ENCODE measurements at regions not wholly inside any gene's neighbourhood (a gene's known extent, or its start where the extent isn't known, plus 50 kb on each side); places are given as distances from the start of the nearest gene placed in this dataset.

DNA sequence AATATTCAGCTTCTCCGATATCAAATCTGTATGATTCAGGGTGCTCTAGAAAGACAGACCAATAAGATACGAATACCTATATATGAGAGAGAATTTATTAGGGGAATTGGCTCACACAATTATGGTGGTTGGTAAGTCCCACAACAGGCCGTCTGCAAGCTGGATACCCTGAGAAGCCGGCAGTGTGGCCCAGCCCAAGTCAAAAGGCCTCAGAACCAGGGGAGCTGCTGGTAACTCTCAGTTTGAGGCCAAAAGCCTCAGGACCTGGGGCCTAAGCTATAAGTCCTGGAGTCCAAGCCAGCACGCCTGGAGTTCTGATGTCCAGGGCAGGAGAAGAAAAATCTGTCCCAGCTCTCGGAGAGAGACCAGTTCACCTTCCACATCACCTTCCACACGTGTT, 318.7 kb downstream of the BRD1 start:
- Histone ChIP-seq H3K4me1 (ENCODE audit: control insufficient read depth, insufficient read depth, low read length) (no peaks in the 10 kb centered on the region), H2AK9ac (replicated peaks; ENCODE audit: low read depth, low read length, poor library complexity) (no peak overlapping the region), H2BK120ac (ENCODE audit: low read depth, low read length) (no peak overlapping the region), H4K5ac (ENCODE audit: low read depth, low read length) (no peak overlapping the region), H2BK5ac (ENCODE audit: low read depth, low read length, poor library complexity, severe bottlenecking) (no peak overlapping the region), H4K91ac (ENCODE audit: insufficient read depth, low read depth, low read length) (no peak overlapping the region), H3K23ac (ENCODE audit: low read depth, low read length) (no peak overlapping the region), H3K18ac (ENCODE audit: low read depth, low read length) (no peak overlapping the region), H2BK20ac (ENCODE audit: low read depth, low read length) (no peak overlapping the region), H3K4ac (ENCODE audit: low read depth, low read length) (no peak overlapping the region), H4K8ac (ENCODE audit: low read depth in 2 of 2, low read length in 2 of 2) (no peak overlapping the region), H3K27ac (ENCODE audit: insufficient read depth, low read length) (no peak overlapping the region), H2BK15ac (ENCODE audit: low read depth, low read length) (no peak overlapping the region), H3K9me3 (ENCODE audit: control insufficient read depth, insufficient read depth, low read length) (peaks cover 38% of the 10 kb centered on the region), H3K4me3 (ENCODE audit: insufficient read depth, low read depth, low read length) (no peak overlapping the region), H3K36me3 (ENCODE audit: control insufficient read depth, insufficient read depth, low read length) (no peaks in the 10 kb centered on the region), H3K9me1 (ENCODE audit: insufficient read depth, low read length) (no peaks in the 10 kb centered on the region), H3K9ac (ENCODE audit: low read depth, low read length) (no peak overlapping the region), H2AFZ (replicated peaks; ENCODE audit: low read length, poor library complexity) (no peak overlapping the region), H3K27me3 (ENCODE audit: control insufficient read depth, insufficient read depth, low read length) (no peaks in the 10 kb centered on the region), H3K4me2 (ENCODE audit: low read depth, low read length) (no peak overlapping the region), H3K79me1 (ENCODE audit: low read depth in 1 of 2, low read length in 2 of 2) (no peaks in the 10 kb centered on the region), H3K14ac (replicated peaks; ENCODE audit: low read depth, low read length) (no peak overlapping the region), H4K20me1 (ENCODE audit: insufficient read depth, low read length) (no peaks in the 10 kb centered on the region), H3K56ac (ENCODE audit: extremely low read depth, insufficient read depth, low read length) (no peak overlapping the region), H2AK5ac (ENCODE audit: low read depth, low read length) (no peak overlapping the region)
- ChIA-PET CTCF (no interaction called here), POLR2A (ENCODE audit: unreplicated experiment) (no interaction called here)
- intact Hi-C loops (cut with micrococcal nuclease), result no loop called here
- in situ Hi-C loops (cut with MboI; ENCODE audit: low sequenced_read_pairs), result no loop called here
- DNase-seq (no peak), ATAC-seq (ENCODE audit: low read depth) (no peak)
- dilution Hi-C loops (cut with HindIII; ENCODE audit: low sequenced_read_pairs, unreplicated experiment), result no loop called here
- WGBS, 2 experiments (ENCODE audit: extremely low coverage in 2 of 2, insufficient read length in 1 of 2), result 55% methylated on average over 2 of the region's 7 CpGs; no CpG with 5 or more reads in 1 of the 2 experiments
- TF ChIP-seq CTCF (conservative IDR thresholded peaks at IDR 0.05; ENCODE audit: low read depth, low read length), result no peak
- no peak for TF ChIP-seq RAD21 (IDR thresholded peaks at IDR 0.05; ENCODE audit: low read length)
- no peak for TF ChIP-seq POLR2A (IDR thresholded peaks at IDR 0.05; ENCODE audit: low read depth, low read length)
- no peak for TF ChIP-seq MAFK (IDR thresholded peaks at IDR 0.05; ENCODE audit: low read depth, low read length)
- TF ChIP-seq CHD1 (IDR thresholded peaks at IDR 0.05; ENCODE audit: low read depth, low read length), result no peak
- TF ChIP-seq CEBPB (IDR thresholded peaks at IDR 0.05; ENCODE audit: low read depth, low read length), result no peak
- no peak for TF ChIP-seq FOS (IDR thresholded peaks at IDR 0.05; ENCODE audit: low read depth, low read length)
- no peak for TF ChIP-seq BHLHE40 (IDR thresholded peaks at IDR 0.05; ENCODE audit: low read depth, low read length)
- TF ChIP-seq, protein P1, sequence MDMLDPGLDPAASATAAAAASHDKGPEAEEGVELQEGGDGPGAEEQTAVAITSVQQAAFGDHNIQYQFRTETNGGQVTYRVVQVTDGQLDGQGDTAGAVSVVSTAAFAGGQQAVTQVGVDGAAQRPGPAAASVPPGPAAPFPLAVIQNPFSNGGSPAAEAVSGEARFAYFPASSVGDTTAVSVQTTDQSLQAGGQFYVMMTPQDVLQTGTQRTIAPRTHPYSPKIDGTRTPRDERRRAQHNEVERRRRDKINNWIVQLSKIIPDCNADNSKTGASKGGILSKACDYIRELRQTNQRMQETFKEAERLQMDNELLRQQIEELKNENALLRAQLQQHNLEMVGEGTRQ (IDR thresholded peaks at IDR 0.05; ENCODE audit: low read depth, low read length), result no peak
- no peak for TF ChIP-seq RFX5 (IDR thresholded peaks at IDR 0.05; ENCODE audit: low read depth, low read length)
- TF ChIP-seq NFE2L2 (IDR thresholded peaks at IDR 0.05; ENCODE audit: low read depth, low read length), result no peak
- TF ChIP-seq ELK1 (IDR thresholded peaks at IDR 0.05; ENCODE audit: borderline replicate concordance, low read depth, low read length), result no peak
- TF ChIP-seq MAZ (IDR thresholded peaks at IDR 0.05; ENCODE audit: borderline replicate concordance, low read depth, low read length), result no peak
- no peak for TF ChIP-seq SMC3 (IDR thresholded peaks at IDR 0.05; ENCODE audit: low read depth, low read length)
- no peak for TF ChIP-seq MXI1 (IDR thresholded peaks at IDR 0.05; ENCODE audit: borderline replicate concordance, low read depth, low read length)
- TF ChIP-seq RCOR1 (IDR thresholded peaks at IDR 0.05; ENCODE audit: insufficient replicate concordance, low read length), result no peak
- no TSS peak for BruUV-seq (replicated peaks)

Measured in IMR-90 (cell line).